ENCODE measurements at regions not wholly inside any gene's neighbourhood (a gene's known extent, or its start where the extent isn't known, plus 50 kb on each side); places are given as distances from the start of the nearest gene placed in this dataset.

GRCh38 chr5:51449026-51449425 is 65.8 kb downstream of the ISL1 start:
- no peak for TF ChIP-seq ZNF274 (IDR thresholded peaks at IDR 0.05; ENCODE audit: low read depth, low read length)
- TF ChIP-seq SUZ12 (IDR thresholded peaks at IDR 0.05; ENCODE audit: extremely low read depth, insufficient read depth, insufficient read length), result no peak
- TF ChIP-seq YY1 (IDR thresholded peaks at IDR 0.05; ENCODE audit: insufficient read depth, insufficient read length), result no peak
- no peak for DNase-seq (ENCODE audit: low read depth, low spot score)
- no peaks in the 10 kb centered on the region for H3K4me1 ChIP-seq (ENCODE audit: insufficient read depth, insufficient read length)
- H3K27me3 ChIP-seq (ENCODE audit: insufficient read depth, insufficient read length), result no peaks in the 10 kb centered on the region
- H3K9ac ChIP-seq (ENCODE audit: insufficient read length, low read depth), result no peak overlapping the region
- H3K4me3 ChIP-seq (ENCODE audit: insufficient read length, low read depth), result no peak overlapping the region
- no peaks in the 10 kb centered on the region for H3K9me3 ChIP-seq (ENCODE audit: insufficient read depth, low read length)
- no peaks in the 10 kb centered on the region for H3K36me3 ChIP-seq (ENCODE audit: insufficient read depth, insufficient read length, low read length)

DNA sequence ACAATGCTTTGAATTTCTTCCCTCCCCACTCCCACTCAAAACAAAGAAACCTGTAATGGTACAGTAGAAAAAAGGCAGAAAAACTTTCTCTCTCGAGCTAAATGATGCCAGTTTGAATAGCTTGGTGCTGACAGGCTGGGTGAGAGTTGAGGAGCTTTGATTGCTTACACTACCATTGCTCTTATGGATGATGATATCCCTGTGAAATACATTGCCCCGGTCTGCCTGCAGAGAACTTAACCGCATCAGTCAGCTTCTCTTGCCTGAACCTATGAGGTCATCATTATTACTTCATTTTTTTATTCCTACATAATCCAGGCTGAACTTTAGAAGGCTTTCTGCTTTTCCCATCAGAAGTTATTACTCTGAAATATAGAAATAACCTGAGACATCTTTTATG is 69.3 kb downstream of the ISL1 start:
- no peaks in the 10 kb centered on the region; the same call in 1 of the 2 replicates for H3K9me3 ChIP-seq (ENCODE audit: insufficient read depth, low read length)
- TF ChIP-seq YY1 (IDR thresholded peaks at IDR 0.05; ENCODE audit: insufficient read depth, insufficient read length) (no peak), ZNF274 (IDR thresholded peaks at IDR 0.05; ENCODE audit: low read depth, low read length) (no peak), SUZ12 (IDR thresholded peaks at IDR 0.05; ENCODE audit: extremely low read depth, insufficient read depth, insufficient read length) (no peak)

GRCh38 chr5:51465165-51465564 is 81.9 kb downstream of the ISL1 start:
- no peaks in the 10 kb centered on the region for H3K27me3 ChIP-seq (ENCODE audit: insufficient read depth, insufficient read length)
- H3K4me3 ChIP-seq (ENCODE audit: insufficient read length, low read depth), result no peak overlapping the region
- no peak for TF ChIP-seq ZNF274 (IDR thresholded peaks at IDR 0.05; ENCODE audit: low read depth, low read length)
- no peak for TF ChIP-seq SUZ12 (IDR thresholded peaks at IDR 0.05; ENCODE audit: extremely low read depth, insufficient read depth, insufficient read length)
- no peak for TF ChIP-seq YY1 (IDR thresholded peaks at IDR 0.05; ENCODE audit: insufficient read depth, insufficient read length)
- H3K9me3 ChIP-seq (ENCODE audit: insufficient read depth, low read length), result no peaks in the 10 kb centered on the region
- no peaks in the 10 kb centered on the region for H3K4me1 ChIP-seq (ENCODE audit: insufficient read depth, insufficient read length)
- no peaks in the 10 kb centered on the region for H3K36me3 ChIP-seq (ENCODE audit: insufficient read depth, insufficient read length, low read length)
- no peak overlapping the region for H3K9ac ChIP-seq (ENCODE audit: insufficient read length, low read depth)
- no peak for DNase-seq (ENCODE audit: low read depth, low spot score)

More for the DNA sequence above, 69.3 kb downstream of the ISL1 start:
- DNase-seq (ENCODE audit: low read depth, low spot score), result no peak
- Histone ChIP-seq H3K4me3 (ENCODE audit: insufficient read length, low read depth) (no peak overlapping the region), H3K9ac (ENCODE audit: insufficient read length, low read depth) (no peak overlapping the region), H3K27me3 (ENCODE audit: insufficient read depth, insufficient read length) (no peaks in the 10 kb centered on the region), H3K36me3 (ENCODE audit: insufficient read depth, insufficient read length, low read length) (no peaks in the 10 kb centered on the region), H3K4me1 (ENCODE audit: insufficient read depth, insufficient read length) (no peaks in the 10 kb centered on the region)

- DNase-seq (ENCODE audit: low read depth, low spot score), result no peak
- Histone ChIP-seq H3K36me3 (ENCODE audit: insufficient read depth, insufficient read length, low read length) (no peaks in the 10 kb centered on the region), H3K4me3 (ENCODE audit: insufficient read length, low read depth) (no peak overlapping the region), H3K4me1 (ENCODE audit: insufficient read depth, insufficient read length) (no peaks in the 10 kb centered on the region), H3K9ac (ENCODE audit: insufficient read length, low read depth) (no peak overlapping the region), H3K27me3 (ENCODE audit: insufficient read depth, insufficient read length) (no peaks in the 10 kb centered on the region), H3K9me3 (ENCODE audit: insufficient read depth, low read length) (no peaks in the 10 kb centered on the region)
- TF ChIP-seq ZNF274 (IDR thresholded peaks at IDR 0.05; ENCODE audit: low read depth, low read length) (no peak), SUZ12 (IDR thresholded peaks at IDR 0.05; ENCODE audit: extremely low read depth, insufficient read depth, insufficient read length) (no peak), YY1 (IDR thresholded peaks at IDR 0.05; ENCODE audit: insufficient read depth, insufficient read length) (no peak)
Measured at GRCh38 chr5:51466214-51466613, 83.0 kb downstream of the ISL1 start.

GRCh38 chr5:51468196-51468595 is 84.9 kb downstream of the ISL1 start:
- no peaks in the 10 kb centered on the region for H3K9me3 ChIP-seq (ENCODE audit: insufficient read depth, low read length)
- DNase-seq (ENCODE audit: low read depth, low spot score), result no peak
- H3K4me3 ChIP-seq (ENCODE audit: insufficient read length, low read depth), result no peak overlapping the region
- H3K36me3 ChIP-seq (ENCODE audit: insufficient read depth, insufficient read length, low read length), result no peaks in the 10 kb centered on the region
- no peaks in the 10 kb centered on the region for H3K4me1 ChIP-seq (ENCODE audit: insufficient read depth, insufficient read length)
- no peak overlapping the region for H3K9ac ChIP-seq (ENCODE audit: insufficient read length, low read depth)
- H3K27me3 ChIP-seq (ENCODE audit: insufficient read depth, insufficient read length), result no peaks in the 10 kb centered on the region
- no peak for TF ChIP-seq ZNF274 (IDR thresholded peaks at IDR 0.05; ENCODE audit: low read depth, low read length)
- no peak for TF ChIP-seq YY1 (IDR thresholded peaks at IDR 0.05; ENCODE audit: insufficient read depth, insufficient read length)
- TF ChIP-seq SUZ12 (IDR thresholded peaks at IDR 0.05; ENCODE audit: extremely low read depth, insufficient read depth, insufficient read length), result no peak

GRCh38 chr5:51471630-51472029 is 88.4 kb downstream of the ISL1 start:
- TF ChIP-seq ZNF274 (IDR thresholded peaks at IDR 0.05; ENCODE audit: low read depth, low read length) (no peak), YY1 (IDR thresholded peaks at IDR 0.05; ENCODE audit: insufficient read depth, insufficient read length) (no peak)
- Histone ChIP-seq H3K4me1 (ENCODE audit: insufficient read depth, insufficient read length) (no peaks in the 10 kb centered on the region), H3K4me3 (ENCODE audit: insufficient read length, low read depth) (no peak overlapping the region), H3K36me3 (ENCODE audit: insufficient read depth, insufficient read length, low read length) (no peaks in the 10 kb centered on the region), H3K9ac (ENCODE audit: insufficient read length, low read depth) (no peak overlapping the region), H3K9me3 (ENCODE audit: insufficient read depth, low read length) (no peaks in the 10 kb centered on the region), H3K27me3 (ENCODE audit: insufficient read depth, insufficient read length) (no peaks in the 10 kb centered on the region)
- no peak for DNase-seq (ENCODE audit: low read depth, low spot score)

- Histone ChIP-seq H3K27me3 (ENCODE audit: insufficient read depth, insufficient read length) (no peaks in the 10 kb centered on the region), H3K4me3 (ENCODE audit: insufficient read length, low read depth) (no peak overlapping the region), H3K9me3 (ENCODE audit: insufficient read depth, low read length) (no peaks in the 10 kb centered on the region), H3K9ac (ENCODE audit: insufficient read length, low read depth) (no peak overlapping the region), H3K4me1 (ENCODE audit: insufficient read depth, insufficient read length) (no peaks in the 10 kb centered on the region), H3K36me3 (ENCODE audit: insufficient read depth, insufficient read length, low read length) (no peaks in the 10 kb centered on the region)
- DNase-seq (ENCODE audit: low read depth, low spot score), result no peak
- TF ChIP-seq YY1 (IDR thresholded peaks at IDR 0.05; ENCODE audit: insufficient read depth, insufficient read length) (no peak), SUZ12 (IDR thresholded peaks at IDR 0.05; ENCODE audit: extremely low read depth, insufficient read depth, insufficient read length) (no peak), ZNF274 (IDR thresholded peaks at IDR 0.05; ENCODE audit: low read depth, low read length) (no peak)
Measured at GRCh38 chr5:51472472-51472871, 89.2 kb downstream of the ISL1 start.

- no peak overlapping the region for H3K4me3 ChIP-seq (ENCODE audit: insufficient read length, low read depth)
- H3K27me3 ChIP-seq (ENCODE audit: insufficient read depth, insufficient read length), result no peaks in the 10 kb centered on the region
- no peaks in the 10 kb centered on the region for H3K36me3 ChIP-seq (ENCODE audit: insufficient read depth, insufficient read length, low read length)
- DNase-seq (ENCODE audit: low read depth, low spot score), result no peak
- no peak for TF ChIP-seq YY1 (IDR thresholded peaks at IDR 0.05; ENCODE audit: insufficient read depth, insufficient read length)
- no peak for TF ChIP-seq SUZ12 (IDR thresholded peaks at IDR 0.05; ENCODE audit: extremely low read depth, insufficient read depth, insufficient read length)
- TF ChIP-seq ZNF274 (IDR thresholded peaks at IDR 0.05; ENCODE audit: low read depth, low read length), result no peak
- H3K9me3 ChIP-seq (ENCODE audit: insufficient read depth, low read length), result no peaks in the 10 kb centered on the region
- H3K9ac ChIP-seq (ENCODE audit: insufficient read length, low read depth), result no peak overlapping the region
- H3K4me1 ChIP-seq (ENCODE audit: insufficient read depth, insufficient read length), result no peaks in the 10 kb centered on the region
Measured at GRCh38 chr5:51475628-51476027, 92.4 kb downstream of the ISL1 start.
